NCI-H2196 (cell line): ENCODE measurements at regions not wholly inside any gene's neighbourhood (a gene's known extent, or its start where the extent isn't known, plus 50 kb on each side); places are given as distances from the start of the nearest gene placed in this dataset.
"Not testable (repeated sequence)": the region's sequence is repeated elsewhere in the genome, so short reads cannot be mapped to it uniquely, and the experiment has no call there.

Experiments
- DNase-seq: peaks from one replicate; lab custom pipeline; 2025; ENCODE audit not compliant: unreplicated experiment; lab: John Stamatoyannopoulos, UW

DNA sequence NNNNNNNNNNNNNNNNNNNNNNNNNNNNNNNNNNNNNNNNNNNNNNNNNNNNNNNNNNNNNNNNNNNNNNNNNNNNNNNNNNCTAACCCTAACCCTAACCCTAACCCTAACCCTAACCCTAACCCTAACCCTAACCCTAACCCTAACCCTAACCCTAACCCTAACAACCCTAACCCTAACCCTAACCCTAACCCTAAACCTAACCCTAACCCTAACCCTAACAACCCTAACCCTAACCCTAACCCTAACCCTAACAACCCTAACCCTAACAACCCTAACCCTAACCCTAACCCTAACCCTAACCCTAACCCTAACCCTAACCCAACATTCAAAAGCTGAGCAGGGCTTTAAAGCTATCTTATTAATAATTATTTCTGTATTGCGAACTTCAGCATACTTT, 182.5 kb upstream of the FAM20C start:
- not testable (repeated sequence) for DNase-seq

DNA sequence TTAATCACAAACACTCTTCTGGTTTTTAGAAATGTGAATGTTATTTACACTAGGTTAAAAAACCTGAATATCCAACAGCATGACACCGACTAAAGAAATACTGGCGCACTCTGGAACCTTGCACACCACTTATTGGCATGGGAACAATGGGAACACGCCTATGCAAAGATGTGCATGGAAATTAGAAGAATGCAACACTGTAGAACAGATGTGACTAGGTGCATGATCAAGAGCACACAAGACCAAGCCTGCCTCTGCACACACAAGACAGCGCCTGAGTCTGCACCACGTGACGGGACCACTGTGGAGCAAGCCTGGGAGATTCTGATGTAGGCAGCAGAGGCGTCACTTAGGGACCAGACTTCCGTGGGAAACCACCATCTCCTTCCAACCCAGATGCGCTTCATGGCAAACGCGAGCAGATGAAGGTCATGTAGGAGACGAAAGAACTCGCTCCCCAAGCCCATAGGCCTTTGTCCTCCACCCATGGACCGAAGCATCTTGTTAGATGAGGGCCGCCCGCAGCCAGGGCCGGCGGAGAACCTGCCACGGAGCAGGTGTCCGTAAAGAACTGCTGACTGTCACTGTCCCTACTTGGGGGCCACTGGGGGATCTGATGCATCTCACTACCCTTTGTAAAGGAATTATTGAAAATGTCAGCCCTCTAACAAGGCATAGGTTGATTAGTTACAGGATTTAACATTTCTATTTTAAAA, 159.6 kb upstream of the FAM20C start:
- not testable (repeated sequence) for DNase-seq

DNA sequence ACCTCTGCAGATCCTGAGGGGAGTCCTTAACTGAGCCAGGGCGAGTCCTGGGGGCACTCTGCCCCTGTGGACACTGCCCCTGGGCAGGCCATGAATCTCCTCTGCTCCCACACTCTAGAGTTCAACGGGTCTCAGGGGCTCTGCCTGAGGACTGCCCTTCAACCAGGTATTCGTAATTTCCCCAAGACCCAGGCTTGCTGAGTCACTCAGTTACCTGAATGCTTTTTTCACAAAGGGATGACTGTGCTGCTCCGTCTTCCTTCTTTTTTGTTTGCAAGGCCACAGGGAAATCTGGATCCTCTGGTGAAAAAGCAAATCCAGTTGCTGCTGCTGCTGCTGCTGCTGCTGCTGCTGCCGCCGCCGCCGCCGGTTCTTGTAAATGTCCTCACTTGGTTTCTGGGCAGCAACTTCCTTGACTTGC, 157.2 kb upstream of the FAM20C start:
- not testable (repeated sequence) for DNase-seq

DNA sequence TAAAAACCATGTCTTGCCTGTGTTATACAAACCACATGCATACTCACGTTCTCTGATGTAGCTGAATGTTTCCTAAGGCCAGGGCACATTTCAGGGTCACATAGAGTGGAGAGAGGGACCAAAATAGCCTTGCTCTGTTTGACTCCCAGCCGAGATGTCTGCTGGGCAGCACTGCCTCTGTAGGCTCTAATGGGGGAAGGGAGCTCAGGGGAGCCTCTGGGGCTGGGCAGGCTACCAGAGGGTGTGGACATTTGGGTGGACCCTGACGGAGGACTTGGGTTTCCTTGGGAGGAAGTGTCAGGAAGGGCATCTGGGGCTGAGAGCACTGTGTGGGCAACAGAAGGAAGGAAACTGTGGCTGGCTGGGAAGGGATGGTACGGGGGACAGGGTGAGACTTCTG, 155.8 kb upstream of the FAM20C start:
- DNase-seq, result not testable (repeated sequence)

DNA sequence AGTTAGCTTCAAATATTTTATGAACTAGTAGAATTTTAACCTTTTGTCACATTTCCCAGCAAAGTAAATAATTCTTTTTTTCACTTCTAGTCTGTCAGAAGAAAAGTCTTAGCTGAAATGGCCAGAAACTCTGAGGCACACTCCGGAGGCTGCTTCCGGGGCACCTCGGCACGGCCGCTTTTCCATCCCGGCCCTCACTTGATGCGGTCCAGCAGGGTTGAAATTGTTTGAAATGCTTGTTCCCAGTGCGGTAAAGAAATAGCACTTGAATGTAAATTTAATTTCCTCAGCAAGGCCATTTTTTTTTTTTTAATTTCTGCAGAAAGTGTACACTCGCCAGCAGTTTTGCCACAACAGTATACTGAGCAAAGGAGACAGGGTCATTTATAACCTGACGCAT, 154.7 kb upstream of the FAM20C start:
- not testable (repeated sequence) for DNase-seq

DNA sequence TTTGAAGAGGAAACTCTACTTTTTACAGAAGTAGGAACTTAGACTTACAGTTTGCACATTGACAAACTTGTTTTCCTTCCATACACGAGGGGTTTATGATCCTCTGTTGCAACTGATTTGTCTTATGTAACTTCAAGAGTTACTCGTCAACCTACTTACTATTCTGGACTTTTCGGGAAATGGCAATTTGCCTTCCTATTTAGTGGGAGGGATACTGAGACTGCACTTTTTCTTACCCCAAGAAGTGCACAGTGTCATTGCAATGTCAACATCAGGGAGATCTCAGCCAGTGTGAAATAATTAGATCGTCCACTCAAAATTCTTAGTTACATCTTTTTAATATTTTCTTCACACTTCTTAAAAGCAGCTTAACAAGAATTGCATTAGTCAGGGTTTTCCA, 153.9 kb upstream of the FAM20C start:
- DNase-seq, result not testable (repeated sequence)

DNA sequence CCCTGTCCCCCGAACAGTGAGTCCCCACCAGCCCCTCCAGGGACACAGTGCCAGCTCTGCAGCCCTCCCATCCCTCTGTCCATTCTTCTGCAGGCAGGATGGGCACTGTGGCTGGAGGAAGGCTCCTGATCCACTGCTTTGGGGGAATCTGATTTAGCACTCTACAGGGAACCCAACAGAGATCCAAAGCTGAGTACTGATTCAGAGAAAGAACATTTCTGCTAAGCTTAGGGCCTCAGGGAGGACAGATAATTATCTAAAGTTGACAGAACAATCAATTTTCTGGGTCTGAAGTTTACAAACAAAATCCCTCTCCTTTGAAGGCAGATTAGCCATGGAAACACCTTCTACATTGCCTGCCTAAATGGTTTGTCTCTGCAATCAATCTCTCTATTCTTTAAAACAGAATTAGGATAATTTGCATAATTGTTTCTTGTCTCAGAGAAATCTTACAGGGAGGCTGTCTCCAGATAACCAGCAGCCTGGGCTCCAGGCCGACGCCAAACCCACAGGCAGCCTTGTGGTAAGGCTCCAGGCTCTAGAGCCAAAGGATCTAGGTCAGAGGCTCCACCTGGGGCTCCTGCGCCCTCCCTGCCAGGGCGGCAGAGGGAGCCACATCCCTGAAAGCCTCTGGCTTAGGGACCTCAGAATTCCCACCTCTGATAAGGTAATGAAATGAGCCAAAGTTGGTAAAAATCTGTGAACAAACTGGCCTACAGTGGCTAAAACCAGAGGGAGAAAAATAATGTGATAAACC, 152.2 kb upstream of the FAM20C start:
- not testable (repeated sequence) for DNase-seq

DNA sequence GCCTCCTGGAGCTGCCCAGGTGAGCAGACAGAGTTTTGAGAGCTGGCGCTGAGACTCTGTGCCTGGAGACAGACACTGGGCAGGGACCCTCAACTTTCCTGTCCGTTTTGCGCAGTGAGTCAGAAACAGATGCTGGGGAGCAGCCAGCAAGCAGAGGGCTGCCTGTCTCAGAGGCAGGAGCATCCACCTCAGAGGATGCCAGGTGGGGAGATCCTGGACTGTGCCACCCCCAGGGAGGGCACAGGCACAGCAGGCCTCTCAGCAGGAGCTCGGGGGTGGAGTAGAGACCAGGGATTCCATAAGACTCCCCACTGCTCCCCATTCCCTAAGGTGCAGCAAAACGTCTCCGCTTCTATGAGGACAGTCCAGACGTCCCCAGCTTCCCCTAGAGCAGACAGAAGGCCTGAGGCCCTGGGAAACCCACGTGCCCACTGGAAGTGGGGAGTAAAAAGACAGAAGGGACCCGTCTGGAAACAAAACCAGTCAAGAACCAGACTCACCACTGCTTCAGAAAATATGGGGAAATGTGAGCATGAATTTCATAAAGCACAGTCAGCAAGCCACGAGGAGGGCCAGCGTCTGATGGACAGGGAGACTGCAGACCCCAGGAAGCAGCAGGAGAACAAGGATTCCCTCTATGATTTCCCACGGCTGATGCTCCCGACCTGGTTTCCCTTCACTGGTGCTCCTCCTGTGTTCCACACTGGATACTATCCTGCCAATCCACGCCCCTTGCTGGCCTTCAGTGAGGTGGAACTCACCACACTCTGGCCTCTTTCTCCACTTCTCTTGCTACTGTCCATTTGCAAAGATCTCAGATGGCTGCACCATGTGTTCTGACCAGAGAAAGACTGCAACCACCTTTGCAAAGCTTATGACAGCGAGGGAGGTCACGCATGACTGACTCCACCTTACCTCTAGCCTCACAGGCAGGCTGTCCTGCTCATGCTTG, 151.3 kb upstream of the FAM20C start:
- DNase-seq, result no peak

DNA sequence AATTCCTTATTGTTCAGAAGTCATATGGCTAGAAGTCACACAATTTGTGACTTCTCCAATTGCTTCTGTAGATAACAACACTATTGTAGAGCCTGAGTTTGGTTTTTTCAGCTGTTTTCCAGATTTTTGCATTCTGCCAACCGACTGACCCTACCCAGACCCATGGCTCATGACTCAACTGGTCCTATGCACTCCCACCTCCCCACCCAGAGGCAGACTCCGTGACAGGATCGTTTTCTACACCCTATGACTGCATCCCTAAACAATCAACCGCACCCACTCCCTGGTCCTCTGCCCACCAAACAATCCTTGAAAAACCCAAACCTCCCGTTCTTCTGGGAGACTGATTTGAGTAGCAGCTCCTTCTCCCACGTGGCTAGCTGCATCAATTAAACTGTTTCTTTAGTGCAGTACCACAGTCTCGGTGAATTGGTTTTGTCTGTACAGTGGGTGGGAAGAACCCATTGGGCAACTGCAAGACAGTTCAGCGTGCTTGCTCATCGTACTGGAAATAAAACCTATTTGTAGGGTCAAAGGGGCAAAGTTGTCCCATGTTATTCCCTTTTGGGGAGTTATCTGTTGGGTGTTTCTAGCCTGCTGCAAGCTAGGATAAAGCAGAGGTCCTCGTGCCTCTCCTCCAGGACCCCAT, 150.3 kb upstream of the FAM20C start:
- no peak for DNase-seq

DNA sequence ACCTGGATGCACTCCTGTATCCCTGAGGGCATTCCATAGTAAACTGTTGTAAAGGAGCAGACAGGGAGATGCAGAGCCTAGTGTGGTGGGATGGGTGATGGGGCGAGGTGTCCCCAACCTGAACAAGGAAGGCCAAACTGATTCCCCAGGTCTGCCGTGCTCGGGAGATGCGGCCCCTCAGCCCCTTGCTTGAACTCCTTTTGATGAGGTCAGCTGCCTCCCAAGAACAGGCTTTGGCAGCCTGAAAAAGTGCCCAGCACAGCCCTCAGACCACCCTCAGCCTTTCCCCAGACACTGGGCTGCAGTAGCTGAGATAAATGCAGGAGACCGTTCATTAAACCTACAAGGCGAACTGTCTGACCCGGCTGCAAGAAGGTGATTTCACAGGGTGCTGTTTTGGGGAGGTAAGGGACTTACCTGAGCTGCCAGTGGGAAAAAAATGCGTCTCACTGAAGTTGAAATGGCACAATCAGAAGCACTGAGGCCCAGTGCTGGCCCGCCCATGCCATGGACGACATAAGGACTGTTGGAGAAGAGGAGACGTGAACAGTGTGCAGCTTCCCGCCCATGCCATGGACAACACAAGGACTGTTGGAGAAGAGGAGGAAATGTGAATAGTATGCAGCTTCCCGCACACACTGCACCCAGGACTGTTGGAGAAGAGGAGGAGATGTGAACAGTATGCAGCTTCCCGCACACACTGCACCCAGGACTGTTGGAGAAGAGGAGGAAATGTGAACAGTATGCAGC, 148.4 kb upstream of the FAM20C start:
- no peak for DNase-seq

DNA sequence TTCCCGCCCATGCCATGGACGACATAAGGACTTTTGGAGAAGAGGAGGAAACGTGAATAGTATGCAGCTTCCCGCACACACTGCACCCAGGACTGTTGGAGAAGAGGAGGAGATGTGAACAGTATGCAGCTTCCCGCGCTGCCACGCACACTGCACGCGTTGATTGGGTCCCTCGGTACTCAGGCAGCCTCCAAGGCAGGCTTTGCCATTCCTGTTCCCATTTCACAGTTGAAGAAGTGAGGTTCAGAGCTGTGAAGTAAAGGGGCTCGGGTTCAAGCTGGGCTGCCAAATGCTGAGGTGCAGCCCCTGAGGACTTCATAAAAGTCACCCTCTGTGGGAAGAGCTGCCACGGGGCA, 147.9 kb upstream of the FAM20C start:
- DNase-seq, result no peak

DNA sequence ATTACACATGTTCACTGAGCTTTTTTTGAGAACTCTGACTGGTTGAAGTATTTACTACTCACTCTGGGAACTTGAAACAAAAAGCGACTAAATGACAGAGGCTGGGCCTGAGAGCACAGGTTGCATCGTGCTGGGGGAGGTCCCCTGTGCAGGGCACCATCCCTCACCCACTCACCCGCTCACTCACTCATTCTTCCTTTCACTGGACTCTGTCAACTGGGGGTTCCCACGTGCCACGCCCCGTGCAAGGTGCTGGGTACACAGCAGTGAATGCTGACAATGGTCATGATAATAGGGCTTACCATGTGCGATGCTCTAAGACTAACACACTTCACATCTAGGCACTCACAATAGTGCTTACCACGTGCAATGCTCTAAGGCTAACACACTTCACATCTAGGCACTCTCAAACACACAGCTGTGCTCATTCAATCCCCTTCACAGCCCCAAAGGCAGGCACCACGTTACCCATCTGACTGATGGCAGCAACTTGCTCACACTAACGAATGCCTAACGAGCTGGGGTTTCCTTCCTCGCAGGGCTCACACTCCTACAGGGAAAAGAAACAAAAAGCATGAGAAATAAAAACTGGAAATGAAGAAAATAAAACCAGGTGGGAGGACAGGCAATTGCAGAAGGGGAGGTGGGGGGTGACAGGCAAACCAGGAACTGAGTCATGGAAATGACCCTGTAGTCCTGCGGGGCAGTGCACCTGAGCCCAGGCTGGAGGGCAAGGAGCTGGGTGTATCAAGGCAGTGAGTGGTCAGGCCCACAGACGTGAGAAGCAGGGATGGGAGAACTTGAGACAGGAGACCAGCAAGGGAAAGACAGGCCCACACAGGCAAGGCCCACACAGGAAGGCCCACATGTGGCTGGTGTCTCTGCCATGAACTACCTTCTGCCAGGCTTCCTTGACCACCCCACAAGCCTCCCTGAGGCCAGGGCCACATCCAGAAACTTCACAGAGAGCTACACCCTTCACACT, 147.0 kb upstream of the FAM20C start:
- no peak for DNase-seq

DNA sequence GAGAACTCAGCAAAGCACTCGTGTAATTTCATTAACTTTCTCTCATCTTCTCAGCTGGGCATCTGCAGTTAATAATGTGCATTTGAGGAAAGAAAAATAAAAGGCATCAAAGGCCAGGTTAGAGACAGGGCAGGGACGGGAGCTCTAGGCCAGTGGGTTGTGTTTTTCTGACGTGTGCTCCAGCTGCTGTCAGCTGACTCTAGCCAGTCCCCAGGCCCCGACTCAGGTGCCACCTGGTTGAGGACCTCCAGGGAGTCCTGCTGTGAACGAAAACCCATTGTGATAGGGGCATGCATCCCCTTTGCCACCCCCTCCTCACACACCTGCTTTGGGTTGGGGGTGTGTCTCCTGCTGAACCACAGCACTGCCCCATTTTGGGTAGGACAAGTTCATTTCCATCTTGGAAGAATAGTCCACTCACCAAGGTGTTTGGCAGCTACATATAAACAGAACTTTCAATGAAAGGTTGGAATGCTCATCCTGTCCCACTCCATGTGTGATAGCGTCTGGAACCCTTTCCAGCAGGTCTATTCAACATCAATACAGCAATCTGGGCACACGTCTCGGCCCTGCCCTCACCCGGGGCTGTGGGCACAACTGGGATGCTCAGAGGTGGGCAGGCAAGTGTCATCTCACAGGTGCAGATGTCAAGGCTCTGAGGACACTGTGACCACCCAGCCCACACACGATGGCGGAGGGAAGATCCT, 146.1 kb upstream of the FAM20C start:
- no peak for DNase-seq

DNA sequence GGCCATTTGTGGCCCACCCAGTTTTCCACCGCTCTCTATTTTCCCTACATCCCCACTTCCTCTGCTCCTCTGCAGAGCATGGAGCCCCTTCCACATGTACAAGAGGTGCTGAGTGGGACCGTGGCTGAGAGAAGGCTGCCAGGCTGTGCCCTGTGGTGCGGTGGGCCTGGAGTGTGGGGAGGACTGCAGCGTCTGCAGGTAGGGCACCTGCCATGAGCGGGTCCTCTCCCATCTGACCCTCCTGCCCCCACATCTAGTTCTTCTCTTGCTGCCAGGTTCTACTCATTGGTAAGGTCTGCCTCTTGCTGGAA, 145.6 kb upstream of the FAM20C start:
- no peak for DNase-seq

DNA sequence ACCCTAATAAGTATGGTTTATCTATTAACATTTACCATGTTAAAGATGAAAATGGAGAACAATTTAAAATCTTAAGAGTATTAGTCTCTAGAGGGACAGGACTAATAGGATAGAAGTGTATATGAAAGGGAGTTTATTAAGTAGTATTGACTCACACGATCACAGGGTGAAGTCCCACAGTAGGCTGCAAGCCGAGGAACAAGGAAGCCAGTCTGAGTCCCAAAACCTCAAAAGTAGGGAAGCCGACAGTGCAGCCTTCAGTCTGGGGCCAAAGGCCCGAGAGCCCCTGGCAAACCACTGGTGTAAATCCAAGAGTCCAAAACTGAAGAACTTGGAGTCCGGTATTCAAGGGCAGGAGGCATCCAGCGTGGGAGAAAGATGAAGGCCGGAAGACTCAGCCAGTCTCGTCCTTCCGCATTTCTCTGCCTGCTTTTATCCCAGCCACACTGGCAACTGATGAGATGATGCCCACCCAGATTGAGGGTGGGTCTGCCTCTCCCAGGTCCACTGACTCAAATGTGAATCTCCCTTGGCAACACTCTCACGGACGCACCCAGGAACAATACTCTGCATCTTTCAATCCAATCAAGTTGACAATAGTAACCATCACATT, 140.8 kb upstream of the FAM20C start:
- no peak for DNase-seq

DNA sequence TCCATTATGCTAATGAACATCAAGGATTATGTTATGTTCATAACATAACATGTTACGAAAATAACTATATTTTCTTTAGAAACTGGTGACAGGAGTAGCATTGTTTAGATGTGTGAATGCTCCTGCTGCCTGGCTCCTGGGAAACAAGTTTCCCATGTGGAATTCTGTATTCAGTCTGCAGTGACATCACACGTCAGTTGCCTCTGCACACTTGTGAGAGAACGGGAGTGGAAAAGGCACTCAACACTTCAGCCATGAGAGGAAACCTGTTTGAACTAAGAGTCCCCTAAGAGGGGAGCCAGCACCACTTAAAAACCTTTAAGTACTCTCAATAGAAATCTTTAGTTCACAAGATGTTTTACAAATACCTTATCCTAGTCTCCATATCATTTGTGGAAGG, 140.3 kb upstream of the FAM20C start:
- no peak for DNase-seq

DNA sequence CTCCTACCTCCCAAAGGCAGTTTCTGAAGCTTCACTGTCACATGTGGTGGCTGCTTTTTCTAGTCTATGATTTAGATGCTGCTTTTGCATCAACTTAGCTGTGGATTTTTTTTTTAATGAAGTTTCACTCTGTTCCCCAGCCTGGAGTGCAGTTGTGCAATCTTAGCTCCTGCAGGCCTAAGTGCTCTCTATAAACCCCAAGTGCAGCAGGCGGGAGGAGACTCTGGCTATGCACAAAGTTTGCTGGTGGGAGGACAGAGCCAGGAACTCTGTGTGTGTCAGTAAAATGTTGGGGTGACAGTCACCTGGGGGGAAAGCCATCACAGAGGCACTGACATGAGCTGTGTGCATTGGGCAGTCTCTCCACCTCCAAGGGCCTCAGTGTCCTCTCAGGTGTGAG, 138.8 kb upstream of the FAM20C start:
- no peak for DNase-seq

DNA sequence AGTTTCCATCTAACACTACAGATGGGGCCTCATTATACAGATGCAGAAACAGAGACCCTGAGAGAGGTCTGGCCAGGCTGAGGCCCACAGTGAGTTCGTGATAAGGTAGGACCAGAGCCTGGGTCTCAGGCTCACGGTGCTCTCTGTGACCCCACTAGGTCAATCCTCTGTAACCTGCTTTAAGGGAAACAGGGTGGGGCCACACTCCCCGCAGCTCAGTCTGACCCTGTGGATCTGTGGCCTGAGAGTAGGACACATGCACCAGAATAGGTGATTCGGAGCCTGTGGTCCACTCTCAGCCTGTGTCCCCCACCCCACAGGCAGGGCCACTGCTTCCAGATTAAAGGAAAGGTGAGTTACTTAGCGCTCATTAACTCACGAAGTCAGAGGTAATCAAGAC, 137.8 kb upstream of the FAM20C start:
- DNase-seq, result no peak
